ENCODE measurements at regions not wholly inside any gene's neighbourhood (a gene's known extent, or its start where the extent isn't known, plus 50 kb on each side); places are given as distances from the start of the nearest gene placed in this dataset.

DNA sequence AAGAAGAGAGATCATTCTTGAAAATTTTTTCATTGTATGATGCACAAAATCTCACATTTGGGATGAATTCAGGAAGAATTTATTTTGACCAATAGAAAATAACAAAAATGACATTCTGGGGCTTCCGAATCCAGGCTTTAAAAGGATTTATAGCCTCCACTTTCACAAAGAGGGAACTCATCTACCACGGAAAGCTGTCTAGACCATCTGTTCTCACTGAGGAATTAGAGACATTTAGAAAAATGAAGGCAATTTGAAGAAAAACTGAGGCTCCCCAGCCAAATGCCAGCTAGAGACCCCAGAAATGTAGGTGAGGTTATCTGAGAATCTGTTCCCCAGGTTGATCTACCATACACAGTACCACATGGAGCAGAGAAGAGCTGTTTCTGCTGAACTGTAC, 464.3 kb downstream of the TMA16 start:
- Histone ChIP-seq H3K27me3 (ENCODE audit: control insufficient read depth, insufficient read depth, low read length) (no peaks in the 10 kb centered on the region), H3K4me1 (ENCODE audit: control insufficient read depth, insufficient read depth, low read length) (no peaks in the 10 kb centered on the region), H3K36me3 (ENCODE audit: control insufficient read depth, insufficient read depth, low read length) (no peaks in the 10 kb centered on the region), H3K9ac (ENCODE audit: low read depth, low read length) (no peak overlapping the region), H3K9me3 (ENCODE audit: control insufficient read depth, insufficient read depth, low read length) (no peaks in the 10 kb centered on the region), H3K27ac (ENCODE audit: low read depth, low read length) (no peak overlapping the region), H3K4me3 (ENCODE audit: low read depth, low read length) (no peak overlapping the region)

DNA sequence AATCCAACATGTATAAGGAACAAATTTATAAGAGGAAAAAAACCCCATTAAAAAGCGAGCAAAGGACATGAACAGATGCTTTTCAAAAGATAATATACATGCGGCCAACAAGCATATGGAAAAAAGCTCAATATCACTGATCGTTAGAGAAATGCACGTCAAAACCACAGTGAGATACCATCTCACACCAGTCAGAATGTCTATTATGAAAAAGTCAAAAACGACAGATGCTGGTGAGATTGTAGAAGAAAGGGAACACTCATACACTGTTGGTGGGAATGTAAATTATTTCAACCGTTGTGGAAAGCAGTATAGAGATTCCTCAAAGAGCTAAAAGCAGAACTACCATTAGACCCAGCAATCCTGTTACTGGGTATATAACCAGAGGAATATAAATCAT, 465.4 kb downstream of the TMA16 start:
- Histone ChIP-seq H3K27me3 (ENCODE audit: control insufficient read depth, insufficient read depth, low read length) (no peaks in the 10 kb centered on the region), H3K4me3 (ENCODE audit: low read depth, low read length) (no peak overlapping the region), H3K9ac (ENCODE audit: low read depth, low read length) (no peak overlapping the region), H3K9me3 (ENCODE audit: control insufficient read depth, insufficient read depth, low read length) (no peaks in the 10 kb centered on the region), H3K27ac (ENCODE audit: low read depth, low read length) (no peak overlapping the region), H3K36me3 (ENCODE audit: control insufficient read depth, insufficient read depth, low read length) (no peaks in the 10 kb centered on the region), H3K4me1 (ENCODE audit: control insufficient read depth, insufficient read depth, low read length) (no peaks in the 10 kb centered on the region)

DNA sequence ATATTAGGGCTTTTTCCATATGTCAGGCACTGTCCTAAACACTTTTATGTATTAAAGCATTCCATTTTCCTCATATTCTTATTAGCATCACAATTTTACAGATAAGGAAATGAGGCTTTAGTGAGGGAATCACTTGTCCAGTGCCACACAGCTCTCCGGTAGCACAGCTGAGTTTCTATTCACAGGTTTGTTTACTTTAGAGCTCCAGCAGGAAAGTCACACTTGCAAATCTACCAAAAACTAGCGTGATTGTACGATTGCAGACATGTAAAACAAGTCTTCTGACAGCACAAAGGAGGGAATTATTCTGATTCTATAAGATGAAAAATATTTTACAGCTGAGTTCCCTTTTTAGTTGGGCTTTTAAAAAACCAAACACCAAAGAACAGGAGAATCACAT, 472.1 kb downstream of the TMA16 start:
- no peaks in the 10 kb centered on the region for H3K36me3 ChIP-seq (ENCODE audit: control insufficient read depth, insufficient read depth, low read length)
- H3K27me3 ChIP-seq (ENCODE audit: control insufficient read depth, insufficient read depth, low read length): no peaks in the 10 kb centered on the region
- H3K9me3 ChIP-seq (ENCODE audit: control insufficient read depth, insufficient read depth, low read length): no peaks in the 10 kb centered on the region
- no peaks in the 10 kb centered on the region for H3K4me1 ChIP-seq (ENCODE audit: control insufficient read depth, insufficient read depth, low read length)
- H3K4me3 ChIP-seq (ENCODE audit: low read depth, low read length): no peak overlapping the region
- H3K9ac ChIP-seq (ENCODE audit: low read depth, low read length): no peak overlapping the region
- H3K27ac ChIP-seq (ENCODE audit: low read depth, low read length): no peak overlapping the region

DNA sequence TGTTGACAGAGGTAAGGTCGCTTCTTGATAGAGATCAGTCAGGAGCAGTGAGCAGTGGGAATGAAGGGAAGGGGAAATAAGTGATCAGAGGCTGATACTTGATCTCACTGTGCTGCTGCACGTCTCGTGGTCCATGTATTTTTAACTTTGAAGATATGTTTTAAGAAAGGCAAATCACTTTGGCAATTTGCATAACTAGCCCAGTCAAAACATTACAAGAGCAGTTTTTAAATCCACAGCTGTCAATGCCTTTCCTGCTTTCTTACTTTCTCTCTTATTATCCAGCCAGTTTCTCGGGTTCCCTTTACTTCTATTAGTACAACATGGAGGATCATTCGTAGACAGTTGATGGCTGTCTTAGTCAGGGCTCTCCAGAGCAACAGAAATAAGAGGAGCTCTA, 472.8 kb downstream of the TMA16 start:
- no peak overlapping the region for H3K9ac ChIP-seq (ENCODE audit: low read depth, low read length)
- no peaks in the 10 kb centered on the region for H3K9me3 ChIP-seq (ENCODE audit: control insufficient read depth, insufficient read depth, low read length)
- H3K4me3 ChIP-seq (ENCODE audit: low read depth, low read length): no peak overlapping the region
- H3K36me3 ChIP-seq (ENCODE audit: control insufficient read depth, insufficient read depth, low read length): no peaks in the 10 kb centered on the region
- H3K27me3 ChIP-seq (ENCODE audit: control insufficient read depth, insufficient read depth, low read length): no peaks in the 10 kb centered on the region
- no peak overlapping the region for H3K27ac ChIP-seq (ENCODE audit: low read depth, low read length)
- no peaks in the 10 kb centered on the region for H3K4me1 ChIP-seq (ENCODE audit: control insufficient read depth, insufficient read depth, low read length)

DNA sequence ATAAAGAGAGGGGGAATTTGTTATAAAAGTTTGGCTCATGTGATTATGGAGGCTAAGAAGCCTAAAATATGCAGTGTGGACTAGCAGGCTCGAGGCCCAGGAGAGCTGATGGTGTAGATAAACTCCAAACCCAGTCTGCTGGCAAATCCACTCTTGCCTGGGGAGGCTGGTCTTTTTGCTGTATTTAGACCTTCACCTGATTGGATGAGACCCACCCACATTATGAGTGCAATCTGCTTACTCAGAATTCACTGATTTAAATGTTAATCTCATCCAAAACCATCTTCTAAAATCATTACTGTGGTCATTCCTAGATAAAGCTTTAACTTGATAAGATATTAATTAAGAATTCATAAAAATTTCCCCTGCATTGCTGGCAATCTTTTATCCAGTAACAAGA, 473.2 kb downstream of the TMA16 start:
- Histone ChIP-seq H3K9me3 (ENCODE audit: control insufficient read depth, insufficient read depth, low read length) (no peaks in the 10 kb centered on the region), H3K27ac (ENCODE audit: low read depth, low read length) (no peak overlapping the region), H3K4me3 (ENCODE audit: low read depth, low read length) (no peak overlapping the region), H3K36me3 (ENCODE audit: control insufficient read depth, insufficient read depth, low read length) (no peaks in the 10 kb centered on the region), H3K27me3 (ENCODE audit: control insufficient read depth, insufficient read depth, low read length) (no peaks in the 10 kb centered on the region), H3K4me1 (ENCODE audit: control insufficient read depth, insufficient read depth, low read length) (no peaks in the 10 kb centered on the region), H3K9ac (ENCODE audit: low read depth, low read length) (no peak overlapping the region)

DNA sequence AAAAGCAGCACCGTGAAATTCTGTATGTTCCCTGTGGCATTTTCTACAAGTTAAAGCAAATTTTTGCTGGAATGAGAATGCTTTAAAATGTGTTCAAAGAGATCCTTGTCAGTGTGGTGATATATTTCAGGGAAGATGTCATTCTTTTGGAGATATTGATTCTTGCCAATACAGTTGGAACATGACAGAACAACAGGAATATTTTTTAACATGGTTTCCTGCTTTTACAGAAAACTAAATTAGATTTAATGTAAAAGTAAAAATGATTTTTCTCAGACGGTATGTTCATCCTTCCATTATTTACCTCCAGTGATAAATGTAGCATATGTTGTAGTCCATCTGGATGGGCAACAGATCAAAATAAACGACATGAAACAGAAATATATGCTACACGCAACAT, 474.8 kb downstream of the TMA16 start:
- no peaks in the 10 kb centered on the region for H3K36me3 ChIP-seq (ENCODE audit: control insufficient read depth, insufficient read depth, low read length)
- no peaks in the 10 kb centered on the region for H3K27me3 ChIP-seq (ENCODE audit: control insufficient read depth, insufficient read depth, low read length)
- H3K4me3 ChIP-seq (ENCODE audit: low read depth, low read length): no peak overlapping the region
- no peaks in the 10 kb centered on the region for H3K9me3 ChIP-seq (ENCODE audit: control insufficient read depth, insufficient read depth, low read length)
- H3K4me1 ChIP-seq (ENCODE audit: control insufficient read depth, insufficient read depth, low read length): no peaks in the 10 kb centered on the region
- H3K9ac ChIP-seq (ENCODE audit: low read depth, low read length): no peak overlapping the region
- H3K27ac ChIP-seq (ENCODE audit: low read depth, low read length): no peak overlapping the region

DNA sequence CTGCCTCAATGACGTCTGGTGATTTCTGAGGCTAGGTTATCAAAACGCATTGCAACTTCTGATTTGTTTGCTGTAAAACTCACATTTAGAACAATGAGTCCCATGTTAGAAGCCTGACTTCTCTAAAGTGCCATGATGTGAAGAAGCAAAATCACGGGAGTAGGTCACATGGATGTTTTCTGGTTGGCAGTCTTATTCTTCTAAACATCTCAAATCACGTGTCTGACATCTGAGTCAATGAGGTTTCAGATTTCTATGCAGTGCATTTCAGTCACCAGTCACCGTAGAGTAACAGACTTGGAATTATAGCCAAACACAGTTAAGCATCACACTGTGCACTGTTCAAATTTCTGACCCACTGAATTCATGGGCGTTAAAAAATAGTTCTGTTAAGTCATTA, 482.1 kb downstream of the TMA16 start:
- Histone ChIP-seq H3K27me3 (ENCODE audit: control insufficient read depth, insufficient read depth, low read length) (no peaks in the 10 kb centered on the region), H3K9me3 (ENCODE audit: control insufficient read depth, insufficient read depth, low read length) (no peaks in the 10 kb centered on the region), H3K9ac (ENCODE audit: low read depth, low read length) (no peak overlapping the region), H3K4me1 (ENCODE audit: control insufficient read depth, insufficient read depth, low read length) (no peaks in the 10 kb centered on the region), H3K36me3 (ENCODE audit: control insufficient read depth, insufficient read depth, low read length) (no peaks in the 10 kb centered on the region), H3K4me3 (ENCODE audit: low read depth, low read length) (no peak overlapping the region), H3K27ac (ENCODE audit: low read depth, low read length) (no peak overlapping the region)

DNA sequence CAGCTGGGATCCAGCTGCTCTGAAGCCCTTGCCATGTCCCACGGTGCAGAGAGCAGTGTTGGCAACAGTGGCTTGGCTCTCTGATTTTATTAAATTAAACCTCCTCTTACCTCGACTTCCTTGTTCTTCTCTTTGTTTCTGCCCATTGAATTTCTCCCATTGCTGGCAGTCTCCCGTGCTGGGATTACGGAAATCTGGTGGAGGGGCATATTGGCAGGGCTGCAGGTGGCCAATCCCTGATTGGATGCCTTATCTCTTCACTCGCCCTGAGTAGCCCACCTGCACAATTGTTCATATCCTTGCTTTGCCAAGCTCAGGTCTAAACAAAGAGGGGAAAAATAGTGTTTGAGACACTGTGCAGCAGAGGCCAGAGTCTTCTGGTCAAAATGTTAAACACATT, 493.9 kb downstream of the TMA16 start:
- Histone ChIP-seq H3K9ac (ENCODE audit: low read depth, low read length) (no peak overlapping the region), H3K27ac (ENCODE audit: low read depth, low read length) (no peak overlapping the region), H3K4me3 (ENCODE audit: low read depth, low read length) (no peak overlapping the region), H3K27me3 (ENCODE audit: control insufficient read depth, insufficient read depth, low read length) (no peaks in the 10 kb centered on the region), H3K9me3 (ENCODE audit: control insufficient read depth, insufficient read depth, low read length) (no peaks in the 10 kb centered on the region), H3K36me3 (ENCODE audit: control insufficient read depth, insufficient read depth, low read length) (no peaks in the 10 kb centered on the region), H3K4me1 (ENCODE audit: control insufficient read depth, insufficient read depth, low read length) (peaks cover 33% of the 10 kb centered on the region)

DNA sequence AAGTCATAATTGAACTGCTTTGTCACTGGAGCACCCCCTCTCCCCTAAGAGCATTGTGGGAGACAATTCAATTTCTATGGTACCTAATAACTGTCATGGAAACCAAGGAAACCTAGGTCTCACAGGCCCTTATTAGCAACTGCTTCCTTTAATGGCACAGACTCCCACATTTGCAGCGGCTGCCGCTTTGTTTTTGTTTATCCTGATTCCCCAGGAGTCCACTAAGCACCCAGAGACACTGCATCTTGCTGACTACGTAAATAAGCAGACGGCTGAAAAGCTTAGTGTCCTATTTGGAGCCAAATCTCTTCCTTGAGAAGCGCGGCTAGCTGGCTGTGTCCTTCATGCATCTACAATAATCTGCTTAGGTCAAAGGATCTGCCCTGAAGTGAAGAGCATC, 494.4 kb downstream of the TMA16 start:
- H3K4me3 ChIP-seq (ENCODE audit: low read depth, low read length): no peak overlapping the region
- no peaks in the 10 kb centered on the region for H3K27me3 ChIP-seq (ENCODE audit: control insufficient read depth, insufficient read depth, low read length)
- H3K36me3 ChIP-seq (ENCODE audit: control insufficient read depth, insufficient read depth, low read length): no peaks in the 10 kb centered on the region
- H3K9me3 ChIP-seq (ENCODE audit: control insufficient read depth, insufficient read depth, low read length): no peaks in the 10 kb centered on the region
- peaks cover 33% of the 10 kb centered on the region for H3K4me1 ChIP-seq (ENCODE audit: control insufficient read depth, insufficient read depth, low read length)
- H3K9ac ChIP-seq (ENCODE audit: low read depth, low read length): no peak overlapping the region; the same call in 1 of the 2 replicates
- no peak overlapping the region for H3K27ac ChIP-seq (ENCODE audit: low read depth, low read length)

DNA sequence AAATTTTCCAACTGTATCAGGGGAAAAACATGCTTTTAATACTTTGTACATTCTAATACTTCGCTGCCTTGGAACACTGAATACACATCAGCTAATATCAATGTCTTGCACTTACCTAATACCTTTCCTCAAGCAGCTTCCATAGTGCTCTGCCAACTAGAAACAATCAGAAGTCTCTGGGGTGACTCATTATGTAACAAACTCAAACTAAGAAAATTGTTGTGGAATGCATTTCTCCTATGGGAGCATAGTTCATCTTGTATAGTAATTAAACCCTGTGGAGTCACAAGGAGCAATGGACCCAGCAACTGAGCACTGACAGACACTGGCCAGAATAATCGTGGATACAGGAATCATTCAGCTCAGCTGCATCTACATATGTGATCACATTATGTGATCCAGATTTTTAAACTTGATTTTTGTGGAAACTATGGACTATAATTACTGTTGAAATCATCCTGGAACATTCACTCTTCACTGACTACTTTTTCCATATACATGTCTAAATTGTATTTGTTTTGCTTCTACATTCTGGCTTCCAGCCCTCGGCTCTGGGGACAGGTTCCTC, 496.9 kb downstream of the TMA16 start:
- Histone ChIP-seq H3K9ac (ENCODE audit: low read depth, low read length) (no peak overlapping the region), H3K9me3 (ENCODE audit: control insufficient read depth, insufficient read depth, low read length) (no peaks in the 10 kb centered on the region), H3K27ac (ENCODE audit: low read depth, low read length) (no peak overlapping the region), H3K36me3 (ENCODE audit: control insufficient read depth, insufficient read depth, low read length) (no peaks in the 10 kb centered on the region), H3K27me3 (ENCODE audit: control insufficient read depth, insufficient read depth, low read length) (no peaks in the 10 kb centered on the region), H3K4me1 (ENCODE audit: control insufficient read depth, insufficient read depth, low read length) (peaks cover 33% of the 10 kb centered on the region), H3K4me3 (ENCODE audit: low read depth, low read length) (no peak overlapping the region)

DNA sequence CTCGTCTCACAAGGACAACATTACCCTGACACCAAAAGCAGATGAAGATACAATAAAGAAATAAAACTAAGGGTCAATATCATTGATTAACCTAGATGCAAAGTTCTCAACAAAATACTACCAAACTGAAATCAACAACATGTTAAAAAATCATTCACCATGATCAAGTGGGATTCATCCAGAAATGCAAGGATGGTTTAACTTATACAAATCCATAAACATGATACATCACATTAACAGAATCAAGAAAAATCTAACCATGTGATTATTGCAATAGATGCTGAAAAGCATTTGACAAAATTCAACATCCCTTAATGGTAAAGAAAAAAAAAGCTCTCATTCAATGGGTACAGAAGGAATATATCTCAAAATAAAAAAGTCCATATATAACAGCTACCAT, 514.9 kb downstream of the TMA16 start:
- Histone ChIP-seq H3K27me3 (ENCODE audit: control insufficient read depth, insufficient read depth, low read length) (no peaks in the 10 kb centered on the region), H3K27ac (ENCODE audit: low read depth, low read length) (no peak overlapping the region), H3K4me3 (ENCODE audit: low read depth, low read length) (no peak overlapping the region)

DNA sequence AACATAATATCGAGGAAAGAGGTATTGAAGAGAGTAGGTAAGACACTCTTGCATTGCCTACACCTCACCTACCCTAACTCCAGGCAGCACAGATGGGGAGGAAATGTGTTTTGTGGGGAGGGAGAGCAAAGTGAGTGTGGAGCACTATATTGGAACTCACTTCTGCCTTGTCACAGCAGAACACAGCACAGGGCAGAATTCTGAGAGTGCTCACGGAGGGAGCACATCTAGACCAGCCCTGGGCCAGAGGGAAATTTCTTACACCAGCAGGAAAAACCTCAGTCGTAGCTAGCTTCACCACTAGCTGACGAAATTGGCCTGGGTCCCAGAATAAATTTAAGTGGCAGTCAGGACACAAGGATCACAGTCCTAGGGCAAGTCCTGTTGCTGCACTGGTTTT, 517.3 kb downstream of the TMA16 start:
- H3K27ac ChIP-seq (ENCODE audit: low read depth, low read length): no peak overlapping the region
- no peaks in the 10 kb centered on the region for H3K4me1 ChIP-seq (ENCODE audit: control insufficient read depth, insufficient read depth, low read length)
- H3K9me3 ChIP-seq (ENCODE audit: control insufficient read depth, insufficient read depth, low read length): no peaks in the 10 kb centered on the region
- no peaks in the 10 kb centered on the region for H3K36me3 ChIP-seq (ENCODE audit: control insufficient read depth, insufficient read depth, low read length)
- H3K4me3 ChIP-seq (ENCODE audit: low read depth, low read length): no peak overlapping the region
- H3K9ac ChIP-seq (ENCODE audit: low read depth, low read length): no peak overlapping the region
- H3K27me3 ChIP-seq (ENCODE audit: control insufficient read depth, insufficient read depth, low read length): no peaks in the 10 kb centered on the region

More for the DNA sequence above, 514.9 kb downstream of the TMA16 start:
- Histone ChIP-seq H3K36me3 (ENCODE audit: control insufficient read depth, insufficient read depth, low read length) (no peaks in the 10 kb centered on the region), H3K4me1 (ENCODE audit: control insufficient read depth, insufficient read depth, low read length) (no peaks in the 10 kb centered on the region), H3K9me3 (ENCODE audit: control insufficient read depth, insufficient read depth, low read length) (no peaks in the 10 kb centered on the region), H3K9ac (ENCODE audit: low read depth, low read length) (no peak overlapping the region)
